GM18498 (cell line): ENCODE measurements at regions not wholly inside any gene's neighbourhood (a gene's known extent, or its start where the extent isn't known, plus 50 kb on each side); places are given as distances from the start of the nearest gene placed in this dataset.

ENCODE experiments used
- ATAC-seq: cut with Tn5 transposase; IDR thresholded peaks from one replicate; pipeline ENCODE4 v1.9.1; 2021; ENCODE audit warnings: mild to moderate bottlenecking, moderate library complexity; ENCODE audit not compliant: unreplicated experiment

GRCh38 chr3:66740260-66740659 is 239.4 kb upstream of the LRIG1 start:
- ATAC-seq: no peak

- ATAC-seq: no peak
Measured at GRCh38 chr3:66744521-66744920, 243.7 kb upstream of the LRIG1 start.

GRCh38 chr3:66744986-66745385 is 244.2 kb upstream of the LRIG1 start:
- no peak for ATAC-seq

- ATAC-seq: no peak
Measured at GRCh38 chr3:66747261-66747660, 246.4 kb upstream of the LRIG1 start.

- ATAC-seq: no peak
Measured at GRCh38 chr3:66747696-66748095, 246.9 kb upstream of the LRIG1 start.

- no peak for ATAC-seq
Measured at GRCh38 chr3:66748175-66748876, 247.5 kb upstream of the LRIG1 start.

- ATAC-seq: no peak
Measured at GRCh38 chr3:66751842-66752241, 246.3 kb upstream of the KBTBD8 start.

- ATAC-seq: no peak
Measured at GRCh38 chr3:66753670-66754069, 244.4 kb upstream of the KBTBD8 start.

- ATAC-seq: no peak
Measured at GRCh38 chr3:66754613-66755012, 243.5 kb upstream of the KBTBD8 start.

- no peak for ATAC-seq
Measured at GRCh38 chr3:66755924-66756323, 242.2 kb upstream of the KBTBD8 start.

GRCh38 chr3:66756468-66757036 is 241.6 kb upstream of the KBTBD8 start:
- no peak for ATAC-seq

- no peak for ATAC-seq
Measured at GRCh38 chr3:66761093-66761780, 236.9 kb upstream of the KBTBD8 start.

- ATAC-seq: no peak
Measured at GRCh38 chr3:66762916-66763693, 235.0 kb upstream of the KBTBD8 start.

GRCh38 chr3:66778107-66778506 is 220.0 kb upstream of the KBTBD8 start:
- ATAC-seq: no peak

- no peak for ATAC-seq
Measured at GRCh38 chr3:66778777-66779176, 219.3 kb upstream of the KBTBD8 start.

- no peak for ATAC-seq
Measured at GRCh38 chr3:66785191-66785909, 212.8 kb upstream of the KBTBD8 start.

GRCh38 chr3:66789580-66790237 is 208.4 kb upstream of the KBTBD8 start:
- no peak for ATAC-seq

- ATAC-seq: no peak
Measured at GRCh38 chr3:66792086-66792485, 206.0 kb upstream of the KBTBD8 start.

GRCh38 chr3:66795365-66795764 is 202.7 kb upstream of the KBTBD8 start:
- ATAC-seq: no peak

GRCh38 chr3:66796343-66796742 is 201.8 kb upstream of the KBTBD8 start:
- no peak for ATAC-seq
